ACHN (cell line): ENCODE measurements at regions not wholly inside any gene's neighbourhood (a gene's known extent, or its start where the extent isn't known, plus 50 kb on each side); places are given as distances from the start of the nearest gene placed in this dataset.
"Not testable (repeated sequence)": the region's sequence is repeated elsewhere in the genome, so short reads cannot be mapped to it uniquely, and the experiment has no call there.

ENCODE experiments used
- DNase-seq: peaks from one replicate; pipeline ENCODE4 v3.0.0-alpha.2; 2015
- in situ Hi-C: cut with HindIII; loops from 2 replicates; pipeline ENCODE4 v1.10.0; 2017; ENCODE audit warnings: low sequenced_read_pairs, low pct_ligation_motif_present, low pct_unique_long_range_greater_than_20kb

- in situ Hi-C loops: no loop called here
- peak; percentile 71 for DNase-seq
These were observed 133.4 kb downstream of the SLC1A3 start for GRCh38 chr5:36739751-36740221.

GRCh38 chr5:36740259-36740898, 134.0 kb downstream of the SLC1A3 start:
- in situ Hi-C loops: no loop called here
- no peak for DNase-seq

- in situ Hi-C loops: no loop called here
- DNase-seq: no peak
These were observed 134.7 kb downstream of the SLC1A3 start for GRCh38 chr5:36741128-36741527.

GRCh38 chr5:36743891-36744772, 132.4 kb upstream of the NIPBL start:
- in situ Hi-C loops: no loop called here
- peak; percentile 75 for DNase-seq

GRCh38 chr5:36744773-36745589, 131.6 kb upstream of the NIPBL start:
- in situ Hi-C loops: no loop called here
- DNase-seq: peak; percentile 9

GRCh38 chr5:36747794-36748193, 128.8 kb upstream of the NIPBL start:
- DNase-seq, in situ Hi-C loops: not testable (repeated sequence)

- DNase-seq: no peak
- in situ Hi-C loops: no loop called here
These were observed 124.7 kb upstream of the NIPBL start for GRCh38 chr5:36751886-36752285.

- DNase-seq: no peak
- in situ Hi-C loops: no loop called here
These were observed 121.2 kb upstream of the NIPBL start for GRCh38 chr5:36755342-36755741.

- DNase-seq: no peak
- in situ Hi-C loops: no loop called here
These were observed 120.6 kb upstream of the NIPBL start for GRCh38 chr5:36755920-36756488.

GRCh38 chr5:36756848-36757247, 119.7 kb upstream of the NIPBL start:
- in situ Hi-C loops: no loop called here
- DNase-seq: no peak

GRCh38 chr5:36759117-36759516, 117.5 kb upstream of the NIPBL start:
- in situ Hi-C loops: no loop called here
- no peak for DNase-seq

- in situ Hi-C loops: no loop called here
- no peak for DNase-seq
These were observed 113.1 kb upstream of the NIPBL start for GRCh38 chr5:36763454-36763853.

GRCh38 chr5:36765876-36766275, 110.7 kb upstream of the NIPBL start:
- DNase-seq: no peak
- in situ Hi-C loops: no loop called here

- no peak for DNase-seq
- in situ Hi-C loops: no loop called here
These were observed 109.6 kb upstream of the NIPBL start for GRCh38 chr5:36766981-36767380.

GRCh38 chr5:36768450-36768849, 108.1 kb upstream of the NIPBL start:
- in situ Hi-C loops: no loop called here
- no peak for DNase-seq

GRCh38 chr5:36769129-36769770, 107.3 kb upstream of the NIPBL start:
- in situ Hi-C loops: no loop called here
- DNase-seq: no peak

GRCh38 chr5:36770125-36770524, 106.4 kb upstream of the NIPBL start:
- in situ Hi-C loops: no loop called here
- no peak for DNase-seq
